CD4-positive, alpha-beta T cell treated with Interleukin-10 for 1 hour (primary cell): ENCODE measurements at regions not wholly inside any gene's neighbourhood (a gene's known extent, or its start where the extent isn't known, plus 50 kb on each side); places are given as distances from the start of the nearest gene placed in this dataset.
"Not testable (repeated sequence)": the region's sequence is repeated elsewhere in the genome, so short reads cannot be mapped to it uniquely, and the experiment has no call there.

ENCODE experiments used
- DNase-seq: peaks from one replicate; pipeline ENCODE4 v3.0.0-alpha.2; 2020

DNA sequence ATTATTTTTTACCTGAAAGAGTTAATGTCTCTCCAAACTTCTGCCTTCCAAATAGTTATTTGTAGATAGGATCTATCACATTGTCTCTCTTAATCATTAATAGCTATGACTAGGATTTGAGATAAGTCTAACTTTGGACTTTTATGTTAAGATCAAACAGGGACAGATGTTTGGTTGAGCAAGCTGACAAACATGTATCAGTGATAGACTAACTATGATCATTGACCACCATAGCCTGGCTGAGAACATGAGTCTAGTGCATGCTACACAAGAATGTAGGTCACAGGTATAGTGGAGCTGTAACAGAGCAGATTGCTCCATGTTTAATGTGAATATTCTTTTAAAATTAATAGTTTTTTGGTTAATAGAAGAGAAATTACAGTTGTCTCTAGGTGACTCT, 52.0 kb downstream of the SYT15B start:
- not testable (repeated sequence) for DNase-seq

DNA sequence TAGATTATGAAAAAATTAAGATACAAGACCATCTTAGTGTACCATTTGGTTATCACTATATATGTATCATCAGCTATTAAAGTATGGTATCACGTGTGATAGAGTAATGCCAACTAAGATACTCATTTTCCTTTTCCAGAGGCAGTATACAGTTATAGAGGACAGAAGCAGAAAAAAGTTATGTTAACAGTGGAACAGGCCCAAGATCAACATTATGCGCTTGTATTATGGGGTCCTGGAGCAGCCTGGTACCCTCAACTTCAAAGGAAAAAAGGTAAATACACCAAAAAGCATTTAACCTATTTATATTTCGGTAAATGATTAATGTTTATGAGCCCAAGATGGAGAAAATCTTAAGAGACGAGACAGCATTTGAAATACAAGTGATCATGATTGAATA, 52.9 kb downstream of the SYT15B start:
- DNase-seq: not testable (repeated sequence)

DNA sequence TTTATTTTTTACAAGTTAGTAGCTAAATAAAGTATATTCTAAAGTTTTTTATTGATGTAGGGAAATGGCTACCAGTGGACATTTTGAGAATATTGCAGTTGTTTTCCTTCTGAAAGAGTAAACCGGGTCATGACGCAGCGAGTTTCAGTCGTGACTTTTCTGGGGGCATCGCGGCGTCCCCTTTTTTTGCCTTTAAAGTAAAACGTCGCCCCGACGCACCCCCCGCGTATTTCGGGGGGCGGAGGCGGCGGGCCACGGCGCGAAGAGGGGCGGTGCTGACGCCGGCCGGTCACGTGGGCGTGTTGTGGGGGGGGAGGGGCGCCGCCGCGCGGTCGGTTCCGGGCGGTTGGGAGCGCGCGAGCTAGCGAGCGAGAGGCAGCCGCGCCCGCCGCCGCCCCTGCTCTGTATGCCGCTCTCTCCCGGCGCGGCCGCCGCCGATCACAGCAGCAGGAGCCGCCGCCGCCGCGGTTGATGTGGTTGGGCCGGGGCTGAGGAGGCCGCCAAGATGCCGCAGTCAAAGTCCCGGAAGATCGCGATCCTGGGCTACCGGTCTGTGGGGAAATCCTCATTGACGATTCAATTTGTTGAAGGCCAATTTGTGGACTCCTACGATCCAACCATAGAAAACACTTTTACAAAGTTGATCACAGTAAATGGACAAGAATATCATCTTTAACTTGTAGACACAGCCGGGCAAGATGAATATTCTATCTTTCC, 57.5 kb downstream of the SYT15B start:
- DNase-seq: peak; percentile 81

DNA sequence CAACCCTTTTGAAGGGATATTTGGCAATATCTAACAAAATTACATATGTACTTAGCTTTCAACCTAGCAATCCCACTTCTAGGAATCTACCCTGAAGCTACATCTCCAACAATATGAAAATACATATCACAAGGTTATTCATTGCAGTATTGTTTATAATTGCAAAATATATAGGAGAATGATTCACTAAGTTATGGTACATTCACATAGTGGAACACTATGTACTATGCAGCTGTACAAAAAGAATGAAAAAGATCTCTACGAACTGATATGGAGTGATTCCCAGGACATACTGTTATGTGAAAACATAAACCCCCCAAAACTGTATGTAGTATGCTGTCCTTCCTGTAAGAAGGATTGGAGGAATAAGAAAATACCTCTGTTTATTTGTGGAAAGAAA, 62.1 kb downstream of the SYT15B start:
- DNase-seq: not testable (repeated sequence)

DNA sequence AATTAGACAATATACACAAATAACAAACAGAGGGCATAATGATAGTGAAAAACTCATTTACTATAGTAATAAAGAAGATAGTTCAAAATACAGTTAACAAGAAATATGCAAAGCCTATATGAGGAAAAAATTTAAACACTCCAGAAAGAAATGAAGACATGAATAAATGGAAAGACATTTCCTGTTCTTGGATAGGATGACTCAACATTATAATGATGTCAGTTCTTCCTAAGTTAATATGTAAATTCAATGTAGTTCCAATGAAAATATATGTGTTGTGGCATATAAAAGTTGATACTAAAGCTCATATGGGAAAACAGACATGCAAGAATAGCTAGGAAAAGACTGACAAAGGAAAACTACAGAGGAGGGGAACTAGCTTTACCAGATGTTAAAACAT, 63.5 kb downstream of the SYT15B start:
- not testable (repeated sequence) for DNase-seq

DNA sequence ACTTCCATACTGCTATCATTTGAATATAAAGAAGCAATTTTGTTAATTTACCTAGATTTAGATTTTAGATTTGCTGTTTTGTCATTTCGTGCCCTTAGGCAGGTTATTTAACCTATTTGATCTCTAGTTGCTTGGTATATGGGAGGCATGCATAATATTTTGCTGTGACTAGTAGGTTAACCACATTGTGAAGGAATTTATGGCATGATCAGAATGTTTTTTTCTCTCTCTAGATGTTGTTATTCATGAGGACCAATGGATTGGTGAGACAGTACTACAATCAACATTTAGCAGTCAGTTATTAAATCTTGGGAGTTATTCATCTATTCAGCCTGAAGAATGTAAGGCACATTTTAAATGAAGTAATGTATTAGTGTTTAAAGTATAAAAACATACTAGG, 67.2 kb downstream of the SYT15B start:
- not testable (repeated sequence) for DNase-seq

DNA sequence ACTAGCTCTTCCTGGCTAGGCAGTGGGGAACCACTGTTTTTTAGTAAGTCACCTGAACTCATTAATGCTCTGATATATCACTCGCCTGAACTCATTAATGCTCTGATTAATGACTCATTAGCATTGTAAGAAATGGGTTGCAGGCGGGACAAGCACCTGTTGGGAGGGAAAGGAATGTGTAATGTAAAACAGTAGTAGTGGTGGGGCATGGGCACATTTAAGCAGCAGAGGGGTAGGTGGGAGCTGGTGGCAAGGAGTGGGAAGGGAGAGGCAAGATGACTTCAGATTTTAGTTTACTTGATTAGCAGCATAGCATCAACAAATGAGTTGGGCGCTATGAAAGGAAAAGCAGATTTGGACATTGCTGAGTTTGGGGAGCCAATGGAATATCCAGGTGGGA, 68.2 kb downstream of the SYT15B start:
- not testable (repeated sequence) for DNase-seq

DNA sequence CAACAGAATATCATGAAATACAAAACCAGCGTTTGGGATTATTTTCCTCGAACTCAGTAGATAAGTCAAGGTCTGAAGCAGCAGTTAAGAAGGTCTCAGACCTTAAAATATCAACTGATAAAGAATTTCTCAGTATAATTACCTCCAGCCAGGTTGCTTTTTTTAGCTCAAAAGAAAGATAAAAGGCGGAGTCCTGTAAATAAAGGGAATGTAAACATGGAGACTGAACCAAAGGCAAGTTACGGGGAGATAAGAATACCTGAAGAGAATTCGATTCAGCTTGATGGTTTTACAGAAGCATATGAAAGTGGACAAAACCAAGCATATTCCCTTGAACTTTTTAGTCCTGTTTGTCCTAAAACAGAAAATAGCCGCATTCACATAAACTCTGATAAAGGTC, 73.1 kb downstream of the SYT15B start:
- DNase-seq: not testable (repeated sequence)

DNA sequence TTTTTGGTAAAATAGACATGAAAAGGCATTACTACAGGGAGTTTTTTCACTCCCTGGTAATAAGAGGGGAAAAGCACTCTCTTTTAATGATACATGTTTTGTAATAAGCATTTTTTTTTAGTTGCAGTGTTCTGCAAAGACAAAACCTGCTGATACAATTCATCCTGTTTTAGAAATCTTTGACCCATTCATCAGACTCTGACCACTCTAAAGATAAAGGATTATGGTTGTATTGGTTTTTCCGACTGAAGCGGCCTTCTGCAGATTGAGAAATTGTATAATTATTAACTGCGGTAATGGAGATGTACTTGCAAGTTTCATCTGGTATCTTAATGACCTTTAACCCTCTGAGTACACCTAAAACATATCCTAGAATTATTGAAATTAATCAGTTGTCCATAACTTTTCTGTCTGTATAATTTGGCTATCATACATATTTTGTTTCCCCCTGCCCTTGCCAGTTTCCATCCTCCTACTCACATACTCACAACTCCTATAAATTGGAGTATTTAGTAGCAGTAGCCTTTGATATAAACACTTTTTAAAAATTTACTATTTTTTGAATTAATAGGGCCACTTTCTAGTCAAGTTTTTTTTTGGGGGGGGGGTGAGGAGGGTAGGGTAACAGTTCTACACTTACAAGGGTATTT, 79.4 kb downstream of the SYT15B start:
- DNase-seq: not testable (repeated sequence)

DNA sequence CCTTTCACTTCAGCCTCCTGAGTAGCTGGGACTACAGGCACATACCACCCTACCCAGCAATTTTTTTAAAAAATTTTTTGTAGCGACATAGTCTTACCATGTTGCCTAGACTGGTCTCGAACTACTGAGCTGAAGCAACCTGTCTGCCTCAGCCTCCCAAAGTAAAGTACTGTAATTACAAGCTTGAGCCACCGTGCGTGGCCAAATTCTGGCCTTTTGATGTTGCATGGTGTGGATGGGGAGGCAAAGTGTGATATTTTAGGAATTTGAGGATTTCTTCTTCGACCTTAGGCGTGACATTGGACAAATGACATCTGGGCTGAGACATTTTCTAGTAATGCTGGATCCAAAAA, 81.8 kb downstream of the SYT15B start:
- DNase-seq: not testable (repeated sequence)

DNA sequence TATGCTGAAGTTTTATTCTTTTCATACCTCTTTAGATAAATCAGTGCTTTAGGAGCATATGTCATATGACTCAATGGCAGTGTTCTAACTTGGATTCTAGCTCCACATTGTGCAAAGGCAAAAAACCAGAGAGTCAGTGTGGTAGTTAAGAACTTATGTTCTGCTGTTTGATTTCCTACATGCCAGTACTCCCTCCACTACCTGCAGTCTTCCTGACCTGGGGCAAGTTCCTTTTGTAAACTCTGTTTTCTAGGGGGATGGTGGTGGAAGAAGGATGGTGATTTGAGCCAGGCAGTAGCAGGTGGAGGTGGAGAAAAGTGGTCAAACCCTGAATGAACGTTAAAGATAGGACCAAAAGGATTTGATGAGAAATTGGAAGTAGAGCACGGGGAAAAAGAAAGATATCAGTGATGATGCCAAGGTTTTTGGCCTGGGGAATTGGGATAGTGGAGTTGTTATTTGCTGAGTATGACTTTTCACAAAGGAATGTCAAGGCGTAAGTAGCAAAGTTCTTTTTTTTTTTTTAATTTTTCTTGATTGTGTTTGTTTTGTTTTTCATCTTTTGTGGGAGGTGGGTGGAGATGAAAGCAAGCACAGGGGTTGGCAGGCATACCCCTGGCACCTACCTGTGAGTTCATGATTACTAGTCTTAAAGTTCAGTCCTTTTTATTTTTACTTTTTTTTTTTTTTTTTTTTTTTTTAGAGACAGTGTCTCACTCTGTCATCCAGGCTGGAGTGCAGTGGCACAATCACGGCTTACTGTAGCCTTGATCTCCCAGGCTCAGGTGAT, 82.3 kb downstream of the SYT15B start:
- not testable (repeated sequence) for DNase-seq

DNA sequence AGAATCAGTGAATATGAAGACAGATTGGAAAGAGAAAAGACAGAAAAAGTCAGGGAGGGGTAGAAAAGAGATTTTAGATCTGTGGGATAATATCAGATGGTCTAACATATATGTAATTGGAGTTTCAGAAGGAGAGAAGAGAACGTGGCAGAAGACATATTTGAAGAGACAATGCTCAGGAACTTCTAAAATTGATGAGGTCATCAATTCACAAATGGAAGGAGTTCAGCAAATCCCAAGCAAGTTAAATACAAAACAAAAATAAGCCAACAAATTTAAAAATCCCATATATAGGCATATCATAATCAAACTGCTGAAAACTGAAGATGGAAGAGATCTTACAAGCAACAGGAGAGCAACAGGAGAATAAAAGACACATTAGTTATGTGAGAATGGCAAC, 87.3 kb downstream of the SYT15B start:
- DNase-seq: not testable (repeated sequence)

DNA sequence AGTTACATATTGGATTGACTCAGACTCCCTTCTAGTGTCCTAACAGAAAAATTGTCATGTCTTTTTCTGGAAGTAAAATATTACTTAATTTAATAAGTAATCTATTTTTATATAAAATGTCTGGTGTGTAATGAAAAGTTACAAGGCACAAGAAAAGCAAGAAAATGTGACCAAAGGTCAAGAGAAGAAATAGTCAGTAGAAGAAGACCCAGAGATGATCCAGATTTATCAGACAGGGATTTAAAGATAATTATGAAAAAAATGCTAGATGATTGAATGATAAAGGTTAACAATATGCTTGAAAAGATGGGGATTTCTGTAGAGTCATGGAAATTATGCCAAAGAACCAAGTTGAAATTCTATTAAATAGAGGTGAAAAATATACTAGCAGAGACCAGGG, 87.8 kb downstream of the SYT15B start:
- not testable (repeated sequence) for DNase-seq

DNA sequence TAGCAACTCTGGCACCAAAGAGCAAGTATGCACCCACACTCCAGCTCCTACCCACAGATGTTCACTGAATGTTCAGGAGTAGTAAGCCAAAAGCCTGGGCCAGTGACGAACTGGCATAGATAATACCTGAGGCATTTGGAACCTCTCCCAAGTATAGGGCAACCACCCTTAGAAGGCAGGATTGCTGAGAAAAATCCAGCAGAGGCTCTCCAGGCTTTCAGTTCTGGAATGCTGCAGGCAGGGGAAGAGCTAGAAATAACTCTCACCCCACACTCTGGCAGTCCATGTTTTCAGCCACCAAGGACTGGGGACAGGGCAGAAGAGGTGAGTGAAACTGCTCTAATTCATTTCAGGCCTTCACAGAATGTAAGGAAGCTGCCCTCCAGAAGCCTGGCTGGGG, 90.3 kb downstream of the SYT15B start:
- not testable (repeated sequence) for DNase-seq

DNA sequence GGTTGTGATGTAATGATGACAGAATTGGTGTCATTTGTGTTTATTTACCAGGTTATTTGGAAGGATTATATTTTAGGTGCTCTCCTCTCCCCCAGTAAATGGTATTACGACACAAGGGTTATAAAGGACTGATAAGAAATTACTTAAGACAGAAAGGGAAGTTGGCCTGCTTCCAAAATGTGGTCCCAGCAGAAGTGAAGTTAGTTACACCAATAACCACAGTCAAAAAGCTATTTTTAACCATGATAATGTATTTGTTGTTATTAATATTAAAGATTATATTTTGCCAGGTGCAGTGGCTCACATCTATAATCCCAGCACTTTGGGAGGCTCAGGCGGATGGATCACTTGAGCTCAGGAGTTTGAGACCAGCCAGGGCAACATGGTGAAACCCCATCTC, 92.5 kb downstream of the SYT15B start:
- not testable (repeated sequence) for DNase-seq

DNA sequence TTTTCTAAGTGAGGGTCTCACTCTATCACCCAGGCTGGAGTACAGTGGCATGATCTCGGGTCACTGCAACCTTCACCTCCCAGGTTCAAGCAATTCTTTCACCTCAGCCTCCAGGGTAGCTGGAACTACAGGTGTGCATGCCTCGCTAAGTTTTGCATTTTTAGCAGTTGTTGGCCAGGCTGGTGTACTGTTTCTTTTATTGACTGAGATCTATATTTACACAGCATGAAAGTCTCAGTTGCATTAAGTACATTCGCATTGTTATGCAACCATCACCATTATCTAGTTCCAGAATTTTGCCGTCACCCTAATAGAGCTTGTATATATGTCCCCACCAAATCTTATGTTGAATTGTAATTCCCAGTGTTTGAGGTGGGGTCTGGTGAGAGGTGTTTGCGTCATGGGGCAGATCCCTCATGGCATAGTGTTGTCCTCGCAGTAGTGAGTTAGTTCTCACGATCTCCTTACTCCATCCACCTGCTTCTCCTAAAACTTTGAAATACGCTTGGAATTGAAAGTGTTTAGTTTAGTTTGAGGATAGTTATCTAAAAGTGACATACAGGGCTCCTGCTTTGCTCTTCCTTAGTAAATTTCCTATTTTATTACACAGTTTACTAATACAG, 101.3 kb downstream of the SYT15B start:
- DNase-seq: not testable (repeated sequence)

DNA sequence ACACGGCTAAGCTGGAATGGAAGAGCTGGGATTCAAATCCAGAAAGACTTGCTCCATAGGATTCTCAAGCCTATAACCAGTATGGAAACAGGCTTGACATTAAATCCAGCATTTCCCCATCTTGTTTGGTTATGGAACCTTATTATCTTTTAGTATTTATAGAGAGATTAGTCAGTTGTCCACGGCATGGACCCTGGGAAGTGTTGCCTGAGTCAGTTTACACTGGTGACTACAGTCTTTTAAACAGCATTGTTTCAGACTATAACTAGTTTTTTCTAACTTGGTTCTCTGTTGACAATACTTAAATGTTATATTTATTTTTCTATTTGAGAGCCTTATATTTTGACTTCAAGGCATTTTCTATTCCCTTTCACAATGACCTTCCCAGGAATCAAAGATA, 106.7 kb downstream of the SYT15B start:
- not testable (repeated sequence) for DNase-seq

DNA sequence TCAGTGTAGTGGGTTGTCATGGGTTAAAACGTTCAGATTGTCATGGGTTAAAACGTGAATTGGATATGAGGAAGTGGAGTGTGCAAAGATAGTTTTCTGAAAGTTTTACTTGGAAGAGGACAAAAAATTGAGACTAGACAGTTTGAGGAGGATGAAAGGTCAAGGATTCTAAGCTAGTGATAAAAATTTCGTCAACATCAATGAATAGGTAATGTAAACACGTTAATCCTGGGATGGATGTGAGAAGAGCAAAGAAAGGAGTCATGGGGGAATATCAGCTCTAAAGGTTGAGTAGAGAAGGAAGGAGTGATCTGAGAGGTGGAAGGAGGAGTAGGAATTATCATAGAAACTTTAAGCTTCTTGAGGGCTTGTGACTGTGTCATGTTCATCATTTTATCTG, 109.2 kb downstream of the SYT15B start:
- not testable (repeated sequence) for DNase-seq

DNA sequence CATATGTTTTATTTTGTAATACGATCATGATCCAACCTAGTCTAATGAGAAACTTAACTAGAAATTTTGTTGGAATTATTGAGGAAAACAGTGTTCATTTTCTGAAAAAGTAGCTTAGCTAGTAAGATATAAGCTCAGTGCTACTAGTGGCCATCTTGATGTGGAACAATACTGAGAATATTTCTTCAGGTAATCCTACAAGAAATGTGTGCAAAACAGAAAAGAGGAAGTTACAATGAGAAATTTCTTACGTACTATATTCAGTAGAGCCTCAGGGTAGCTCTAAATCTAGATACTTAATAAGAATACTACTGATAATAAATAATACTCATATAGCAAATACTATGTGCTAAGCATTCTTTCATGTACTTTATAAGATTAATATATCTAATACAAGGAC, 114.8 kb downstream of the SYT15B start:
- not testable (repeated sequence) for DNase-seq

DNA sequence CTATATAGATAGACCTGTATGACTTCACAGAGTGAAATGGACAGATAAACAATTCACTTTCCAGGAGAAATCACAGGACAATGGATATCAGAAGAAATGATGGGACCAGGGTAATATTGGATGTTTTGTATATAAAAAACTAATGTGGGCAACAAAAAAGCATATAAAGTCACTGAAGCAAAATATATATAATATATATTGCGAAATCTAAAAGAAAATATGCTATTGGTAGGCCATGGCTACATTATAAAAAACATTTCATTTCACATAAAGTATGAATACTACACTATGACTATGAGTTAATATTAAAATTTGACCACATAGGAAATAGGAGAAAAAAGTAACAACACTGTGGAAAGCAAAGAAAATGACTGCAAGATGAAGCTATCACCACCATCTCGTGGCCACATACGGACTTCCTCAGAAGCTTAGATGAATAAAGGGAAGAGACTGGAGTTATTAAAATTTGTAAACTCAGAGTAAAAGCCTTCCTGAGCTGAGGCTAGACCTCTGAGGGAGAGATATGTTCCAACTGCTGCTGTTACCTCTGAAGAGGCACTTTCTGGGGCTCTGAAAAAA, 115.8 kb downstream of the SYT15B start:
- DNase-seq: not testable (repeated sequence)

DNA sequence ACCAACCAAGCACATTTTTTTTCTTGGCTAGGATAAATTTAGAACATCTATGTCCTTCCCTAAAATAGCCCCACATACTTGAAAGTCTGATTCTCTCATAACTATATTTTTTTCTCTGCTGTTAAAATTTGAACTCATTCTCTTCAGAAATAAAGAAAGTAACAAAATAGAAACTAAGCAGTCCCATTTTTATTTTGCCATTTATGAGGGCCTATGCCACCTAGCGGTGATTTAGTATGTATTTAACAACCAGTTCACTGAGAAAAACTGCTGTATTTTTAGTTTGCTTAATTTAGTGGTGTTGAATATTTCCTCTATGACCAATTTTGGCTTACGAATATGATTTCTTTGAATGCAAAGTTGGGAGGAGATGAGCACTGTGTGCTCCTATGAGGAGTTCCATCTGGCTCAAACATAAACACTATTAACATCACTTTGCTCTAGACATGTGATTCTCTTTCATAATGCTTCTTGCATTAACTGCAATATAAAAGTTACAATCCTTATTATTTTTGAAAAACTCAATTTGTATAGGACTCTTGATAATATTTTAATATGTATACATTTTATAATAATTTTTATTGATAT, 116.6 kb downstream of the SYT15B start:
- peak; percentile 42 for DNase-seq

DNA sequence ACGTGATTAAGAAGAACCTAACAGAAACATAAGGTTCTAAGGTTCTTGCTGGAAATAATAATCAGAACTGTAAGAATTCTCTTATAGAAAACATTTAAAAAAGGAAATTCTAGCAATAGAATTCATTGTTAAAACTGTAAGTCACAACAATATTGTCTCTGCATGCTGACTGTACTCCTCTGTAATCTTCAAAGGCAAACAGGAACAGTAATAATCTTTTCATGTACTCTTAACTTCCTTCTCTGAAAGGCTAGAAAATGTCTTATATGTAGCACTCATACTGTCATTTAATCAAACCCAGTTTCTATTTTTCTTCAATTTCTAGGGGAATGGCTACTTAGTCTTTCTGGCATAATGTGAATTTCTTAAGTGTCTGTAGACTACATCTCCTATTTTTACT, 103.5 kb upstream of the AGAP9 start:
- DNase-seq: not testable (repeated sequence)

DNA sequence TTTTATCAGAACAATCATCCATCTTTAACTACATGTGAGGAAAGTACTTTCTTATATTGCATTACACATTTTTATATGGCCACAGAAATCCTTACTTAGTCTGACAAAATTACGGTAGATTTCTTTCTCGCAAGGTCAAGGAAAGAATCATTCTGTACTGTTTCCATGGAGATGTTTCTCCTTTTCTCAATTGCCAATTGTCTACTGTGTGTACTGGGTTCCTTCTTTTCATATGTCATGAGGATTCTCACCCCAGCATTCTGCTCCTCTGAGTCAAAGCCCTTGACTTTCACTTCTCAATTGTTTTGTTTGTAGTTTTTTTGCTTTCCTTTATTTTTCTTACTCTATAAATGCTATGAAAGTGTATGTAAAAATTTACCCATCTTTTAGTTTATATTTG, 99.3 kb upstream of the AGAP9 start:
- DNase-seq: not testable (repeated sequence)
